Upper lobe of left lung (tissue), 6 donors: ENCODE measurements at regions not wholly inside any gene's neighbourhood (a gene's known extent, or its start where the extent isn't known, plus 50 kb on each side); places are given as distances from the start of the nearest gene placed in this dataset.

Experiments
- ATAC-seq, 2 donors: fragments of 200-7000 bp; cut with Tn5 transposase; one replicate each; pipeline ENCODE4 v1.9.1; 2022; ENCODE audit warnings: mild to moderate bottlenecking in 2 of 2, moderate library complexity in 2 of 2; ENCODE audit not compliant: low FRiP score in 2 of 2
- DNase-seq, 2 donors: peaks; one replicate each; pipeline ENCODE4 v3.0.0-alpha.2; 2019 to 2020
- H3K27ac ChIP-seq, 4 donors: fragments of 200-600 bp; sonication (generic); one replicate each; pipeline ENCODE4 v1.5.1; 2016 to 2019
- H3K27me3 ChIP-seq, 4 donors: fragments of 200-600 bp; sonication (generic); one replicate each; pipeline ENCODE4 v1.5.1; 2017 to 2019
- H3K36me3 ChIP-seq, 4 donors: fragments of 200-600 bp; sonication (generic); one replicate each; pipeline ENCODE4 v1.5.1; 2016 to 2019
- H3K4me1 ChIP-seq, 4 donors: fragments of 200-600 bp; sonication (generic); one replicate each; pipeline ENCODE4 v1.5.1; 2018 to 2019
- H3K4me3 ChIP-seq, 4 donors: fragments of 200-600 bp; sonication (generic); one replicate each; pipeline ENCODE4 v1.5.1; 2017 to 2019; ENCODE audit warnings: mild to moderate bottlenecking in 2 of 4, moderate library complexity in 1 of 4
- H3K9me3 ChIP-seq, 4 donors: fragments of 200-600 bp; sonication (generic); one replicate each; pipeline ENCODE4 v1.5.1; 2018 to 2019
- CTCF ChIP-seq, 6 experiments: fragments of 450-650 bp in 4 of 6; fragments of 200-600 bp in 2 of 6; sonication (generic) in 2 of 6; IDR thresholded peaks; one replicate each; pipeline ENCODE4 v1.5.1; 2016 to 2019; ENCODE audit warnings: antibody characterized with exemption in 6 of 6
- EP300 ChIP-seq, 4 donors: sonication (generic); formaldehyde crosslinking; IDR thresholded peaks; one replicate each; pipeline ENCODE4 v1.5.1; 2017; ENCODE audit warnings: antibody characterized with exemption in 4 of 4, control low read depth in 2 of 4
- POLR2A ChIP-seq, 4 donors: fragments of 450-650 bp; IDR thresholded peaks; one replicate each; pipeline ENCODE4 v1.5.1; 2016 to 2017; ENCODE audit warnings: antibody characterized with exemption in 4 of 4, mild to moderate bottlenecking in 2 of 4
- POLR2AphosphoS5 ChIP-seq, 2 donors: sonication (generic); formaldehyde crosslinking; IDR thresholded peaks; one replicate each; pipeline ENCODE4 v1.5.1; 2017; ENCODE audit warnings: antibody characterized with exemption in 2 of 2
- WGBS, 2 donors: methylation state at CpG; one replicate each; pipeline ENCODE4 v1.1.5; 2017 to 2018; 5-methylcytosine and 5-hydroxymethylcytosine counted together
- donor health status: DM: no; HTN: no; CAD: no; lungs with moderate emphysema.
- donor health status: DM: no; HTN: yes; CAD: no; lungs with severe emphysema.

- Histone ChIP-seq H3K9me3 (no peaks in the 10 kb centered on the region), H3K4me3 (no peak overlapping the region), H3K4me1 (no peaks in the 10 kb centered on the region), H3K36me3 (no peaks in the 10 kb centered on the region), H3K27ac (no peak overlapping the region), H3K27me3 (no peaks in the 10 kb centered on the region)
- 56 to 59% methylated on average over 4 of the region's 4 CpGs for WGBS, 2 donors
- TF ChIP-seq CTCF (IDR thresholded peaks at IDR 0.05) (no peak), EP300 (IDR thresholded peaks at IDR 0.05) (no peak), POLR2A (IDR thresholded peaks at IDR 0.05) (no peak), POLR2AphosphoS5 (IDR thresholded peaks at IDR 0.05) (no peak)
- DNase-seq, result no peak
- peak in 1 of 2 donors; percentile 46 for ATAC-seq
Measured at GRCh38 chr14:87005280-87005679, 987.7 kb downstream of the GALC start.

- Histone ChIP-seq H3K4me1 (no peaks in the 10 kb centered on the region), H3K4me3 (no peak overlapping the region), H3K27me3 (no peaks in the 10 kb centered on the region), H3K9me3 (no peaks in the 10 kb centered on the region), H3K27ac (no peak overlapping the region), H3K36me3 (no peaks in the 10 kb centered on the region)
- TF ChIP-seq POLR2A (IDR thresholded peaks at IDR 0.05), result no peak
- no peak for TF ChIP-seq EP300 (IDR thresholded peaks at IDR 0.05)
- TF ChIP-seq POLR2AphosphoS5 (IDR thresholded peaks at IDR 0.05), result no peak
- TF ChIP-seq CTCF (IDR thresholded peaks at IDR 0.05), result no peak
- DNase-seq (no peak), ATAC-seq (no peak)
- WGBS, 2 donors, result 58 to 60% methylated on average over 2 of the region's 2 CpGs
Measured at GRCh38 chr14:87002776-87003175, 990.2 kb downstream of the GALC start.

DNA sequence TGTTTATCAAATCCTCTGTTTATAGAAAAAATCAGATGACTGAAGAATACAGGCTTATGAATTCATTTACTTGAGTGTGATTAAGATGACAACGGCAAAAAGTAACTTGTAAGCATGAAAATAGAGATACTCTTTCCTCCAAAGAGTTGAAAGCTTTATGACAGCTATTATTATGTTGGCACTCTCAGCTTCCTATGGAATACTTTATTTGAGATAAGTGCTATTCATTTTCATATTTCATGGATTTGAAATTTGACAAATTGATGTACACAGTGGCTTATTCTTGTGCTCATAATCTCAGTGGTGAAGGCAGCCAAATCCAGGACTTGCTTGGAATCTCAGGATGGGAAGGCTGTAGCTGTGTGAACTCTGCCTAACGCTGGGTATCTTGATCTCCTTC lies 991.6 kb downstream of the GALC start:
- no peaks in the 10 kb centered on the region for H3K27me3 ChIP-seq
- no peak overlapping the region for H3K4me3 ChIP-seq
- no peaks in the 10 kb centered on the region for H3K4me1 ChIP-seq
- no peak overlapping the region for H3K27ac ChIP-seq
- DNase-seq (no peak), ATAC-seq (no peak)
- no peaks in the 10 kb centered on the region for H3K9me3 ChIP-seq
- TF ChIP-seq POLR2A (IDR thresholded peaks at IDR 0.05) (no peak), CTCF (IDR thresholded peaks at IDR 0.05) (no peak), EP300 (IDR thresholded peaks at IDR 0.05) (no peak), POLR2AphosphoS5 (IDR thresholded peaks at IDR 0.05) (no peak)
- 68 to 76% methylated on average over 2 of the region's 2 CpGs for WGBS, 2 donors
- H3K36me3 ChIP-seq, result no peaks in the 10 kb centered on the region

- ATAC-seq, result no peak
- WGBS, 2 donors, result 88 to 89% methylated on average over 4 of the region's 4 CpGs
Measured at GRCh38 chr14:87000081-87000480, 992.9 kb downstream of the GALC start.

More at GRCh38 chr14:87000081-87000480, 992.9 kb downstream of the GALC start:
- H3K4me1 ChIP-seq, result no peaks in the 10 kb centered on the region
- H3K36me3 ChIP-seq, result no peaks in the 10 kb centered on the region
- no peaks in the 10 kb centered on the region for H3K27me3 ChIP-seq
- H3K9me3 ChIP-seq, result no peaks in the 10 kb centered on the region
- DNase-seq, result no peak
- H3K27ac ChIP-seq, result no peak overlapping the region
- no peak for TF ChIP-seq CTCF (IDR thresholded peaks at IDR 0.05)
- TF ChIP-seq EP300 (IDR thresholded peaks at IDR 0.05), result no peak
- TF ChIP-seq POLR2AphosphoS5 (IDR thresholded peaks at IDR 0.05), result no peak
- no peak for TF ChIP-seq POLR2A (IDR thresholded peaks at IDR 0.05)
- H3K4me3 ChIP-seq, result no peak overlapping the region
